ENCODE measurements at regions not wholly inside any gene's neighbourhood (a gene's known extent, or its start where the extent isn't known, plus 50 kb on each side); places are given as distances from the start of the nearest gene placed in this dataset.

GRCh38 chrX:13094828-13095341 is 50.5 kb upstream of the FAM9C start:
- no peak for DNase-seq
- Mint-ChIP-seq H3K27ac (peak overlapping the region; percentile 38), H3K9me3 (no peaks in the 10 kb centered on the region), H3K27me3 (no peaks in the 10 kb centered on the region), H3K4me1 (peaks cover 61% of the 10 kb centered on the region), H3K4me3 (no peak overlapping the region), H3K36me3 (peaks cover 12% of the 10 kb centered on the region)

GRCh38 chrX:13094374-13094773 is 50.0 kb upstream of the FAM9C start:
- Mint-ChIP-seq H3K4me3 (peak overlapping the region; percentile 16), H3K27ac (peak overlapping the region; percentile 68), H3K4me1 (peaks cover 62% of the 10 kb centered on the region), H3K27me3 (no peaks in the 10 kb centered on the region), H3K36me3 (peaks cover 12% of the 10 kb centered on the region), H3K9me3 (no peaks in the 10 kb centered on the region)
- no peak for DNase-seq

Data from activated naive CD8-positive, alpha-beta T cell treated with anti-CD3 and anti-CD28 coated beads for 36 hours (primary cell).